HG03571 (cell line): ENCODE measurements at regions not wholly inside any gene's neighbourhood (a gene's known extent, or its start where the extent isn't known, plus 50 kb on each side); places are given as distances from the start of the nearest gene placed in this dataset.

Experiments used
- ATAC-seq: cut with Tn5 transposase; IDR thresholded peaks from one replicate; pipeline ENCODE4 v1.9.1; 2021; ENCODE audit not compliant: unreplicated experiment

GRCh38 chr13:90673746-90674145, 673.7 kb upstream of the MIR17HG start:
- ATAC-seq: no peak

- ATAC-seq: no peak
These were observed 672.4 kb upstream of the MIR17HG start for GRCh38 chr13:90675129-90675528.

- ATAC-seq: no peak
These were observed 666.7 kb upstream of the MIR17HG start for GRCh38 chr13:90680826-90681225.

- no peak for ATAC-seq
These were observed 663.8 kb upstream of the MIR17HG start for GRCh38 chr13:90683711-90684131.

- no peak for ATAC-seq
These were observed 661.0 kb upstream of the MIR17HG start for GRCh38 chr13:90686442-90686841.

- ATAC-seq: no peak
These were observed 658.4 kb upstream of the MIR17HG start for GRCh38 chr13:90689111-90689510.

GRCh38 chr13:90690458-90691080, 656.9 kb upstream of the MIR17HG start:
- ATAC-seq: no peak

GRCh38 chr13:90696254-90696653, 651.2 kb upstream of the MIR17HG start:
- ATAC-seq: no peak

GRCh38 chr13:90696656-90697055, 650.8 kb upstream of the MIR17HG start:
- ATAC-seq: no peak

- no peak for ATAC-seq
These were observed 647.1 kb upstream of the MIR17HG start for GRCh38 chr13:90700340-90700739.

GRCh38 chr13:90701264-90701663, 646.2 kb upstream of the MIR17HG start:
- ATAC-seq: no peak

GRCh38 chr13:90702050-90702449, 645.4 kb upstream of the MIR17HG start:
- ATAC-seq: no peak

- no peak for ATAC-seq
These were observed 640.9 kb upstream of the MIR17HG start for GRCh38 chr13:90706631-90707030.

- no peak for ATAC-seq
These were observed 639.4 kb upstream of the MIR17HG start for GRCh38 chr13:90708128-90708527.

GRCh38 chr13:90709319-90709718, 638.2 kb upstream of the MIR17HG start:
- no peak for ATAC-seq

GRCh38 chr13:90710164-90710759, 637.2 kb upstream of the MIR17HG start:
- no peak for ATAC-seq

- no peak for ATAC-seq
These were observed 633.9 kb upstream of the MIR17HG start for GRCh38 chr13:90713441-90714133.

GRCh38 chr13:90715485-90715884, 632.0 kb upstream of the MIR17HG start:
- no peak for ATAC-seq

GRCh38 chr13:90717451-90717936, 630.0 kb upstream of the MIR17HG start:
- no peak for ATAC-seq

- no peak for ATAC-seq
These were observed 628.0 kb upstream of the MIR17HG start for GRCh38 chr13:90719461-90719860.

GRCh38 chr13:90721937-90722336, 625.5 kb upstream of the MIR17HG start:
- no peak for ATAC-seq

GRCh38 chr13:90723381-90723780, 624.1 kb upstream of the MIR17HG start:
- ATAC-seq: no peak
